ENCODE measurements at regions not wholly inside any gene's neighbourhood (a gene's known extent, or its start where the extent isn't known, plus 50 kb on each side); places are given as distances from the start of the nearest gene placed in this dataset.

- TF ChIP-seq TAF1 (IDR thresholded peaks at IDR 0.05; ENCODE audit: borderline replicate concordance, low read depth, low read length) = no peak
- TF ChIP-seq POLR2A (IDR thresholded peaks at IDR 0.05; ENCODE audit: low read depth, low read length) = no peak
- TF ChIP-seq POLR2AphosphoS5 (IDR thresholded peaks at IDR 0.05; ENCODE audit: low read depth, low read length) = no peak
Measured at GRCh38 chr4:81811562-81812293, 340.0 kb upstream of the RASGEF1B start.
